Gastrocnemius medialis (tissue), 4 donors: ENCODE measurements at regions not wholly inside any gene's neighbourhood (a gene's known extent, or its start where the extent isn't known, plus 50 kb on each side); places are given as distances from the start of the nearest gene placed in this dataset.

ENCODE experiments used
- CTCF ChIP-seq, 5 experiments: fragments of 450-650 bp in 3 of 5; fragments of 200-600 bp in 2 of 5; sonication (generic) in 2 of 5; IDR thresholded peaks in 4 of 5; conservative IDR thresholded peaks in 1 of 5; 1 replicate in 4 of 5; 2 replicates in 1 of 5; pipeline ENCODE4 v1.5.1; 2016 to 2019; ENCODE audit warnings: antibody characterized with exemption in 5 of 5, mild to moderate bottlenecking in 3 of 5, moderate library complexity in 3 of 5
- POLR2A ChIP-seq, 2 donors: fragments of 450-650 bp; IDR thresholded peaks; one replicate each; pipeline ENCODE4 v1.6.1; 2017; ENCODE audit warnings: antibody characterized with exemption in 2 of 2, mild to moderate bottlenecking in 2 of 2, moderate library complexity in 2 of 2

GRCh38 chr21:28283641-28284490 lies 708.8 kb downstream of the LTN1 start:
- TF ChIP-seq CTCF (IDR thresholded peaks at IDR 0.05 in 4 of 5, conservative IDR thresholded peaks at IDR 0.05 in 1 of 5) (no peak), POLR2A (IDR thresholded peaks at IDR 0.05) (no peak)
